ENCODE measurements at regions not wholly inside any gene's neighbourhood (a gene's known extent, or its start where the extent isn't known, plus 50 kb on each side); places are given as distances from the start of the nearest gene placed in this dataset.

DNA sequence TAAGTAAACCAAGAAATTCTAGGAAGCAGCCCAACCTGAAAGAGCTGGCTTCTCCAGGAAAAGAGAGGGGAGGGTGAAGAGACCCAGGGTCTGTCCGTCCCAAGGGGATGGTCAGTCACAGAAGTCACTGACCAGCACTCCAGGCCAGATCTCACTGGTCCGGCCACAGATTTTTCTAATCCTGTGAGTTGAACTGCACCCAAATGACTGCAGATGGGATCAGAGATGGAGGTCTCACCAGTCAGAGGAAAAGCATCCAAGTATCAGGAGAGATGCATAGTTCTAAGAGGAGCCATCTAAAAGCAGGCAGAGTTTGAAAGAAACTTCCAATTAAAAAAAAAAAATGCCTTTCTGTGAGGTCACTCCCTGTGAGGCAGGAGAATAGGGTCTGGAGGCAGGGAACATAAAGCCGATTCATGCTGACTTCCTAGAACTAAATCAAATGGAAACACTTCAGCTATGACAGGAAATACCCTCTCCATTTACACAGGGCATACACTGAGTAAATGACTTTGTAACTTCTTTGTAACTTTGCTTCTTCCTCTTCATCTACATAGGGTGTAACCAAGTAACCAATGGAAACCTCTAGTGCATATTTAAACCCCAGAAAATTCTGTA is 144.5 kb downstream of the CCDC34 start:
- peaks cover 40% of the 10 kb centered on the region for H3K4me1 ChIP-seq
- H3K27ac ChIP-seq, result peak overlapping the region; percentile 75
- H3K36me3 ChIP-seq (ENCODE audit: insufficient read depth in 1 of 2, low read depth in 1 of 2), result no peaks in the 10 kb centered on the region
- H3K4me3 ChIP-seq, result peak overlapping the region; percentile 17
- TF ChIP-seq, protein P1, sequence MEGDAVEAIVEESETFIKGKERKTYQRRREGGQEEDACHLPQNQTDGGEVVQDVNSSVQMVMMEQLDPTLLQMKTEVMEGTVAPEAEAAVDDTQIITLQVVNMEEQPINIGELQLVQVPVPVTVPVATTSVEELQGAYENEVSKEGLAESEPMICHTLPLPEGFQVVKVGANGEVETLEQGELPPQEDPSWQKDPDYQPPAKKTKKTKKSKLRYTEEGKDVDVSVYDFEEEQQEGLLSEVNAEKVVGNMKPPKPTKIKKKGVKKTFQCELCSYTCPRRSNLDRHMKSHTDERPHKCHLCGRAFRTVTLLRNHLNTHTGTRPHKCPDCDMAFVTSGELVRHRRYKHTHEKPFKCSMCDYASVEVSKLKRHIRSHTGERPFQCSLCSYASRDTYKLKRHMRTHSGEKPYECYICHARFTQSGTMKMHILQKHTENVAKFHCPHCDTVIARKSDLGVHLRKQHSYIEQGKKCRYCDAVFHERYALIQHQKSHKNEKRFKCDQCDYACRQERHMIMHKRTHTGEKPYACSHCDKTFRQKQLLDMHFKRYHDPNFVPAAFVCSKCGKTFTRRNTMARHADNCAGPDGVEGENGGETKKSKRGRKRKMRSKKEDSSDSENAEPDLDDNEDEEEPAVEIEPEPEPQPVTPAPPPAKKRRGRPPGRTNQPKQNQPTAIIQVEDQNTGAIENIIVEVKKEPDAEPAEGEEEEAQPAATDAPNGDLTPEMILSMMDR (IDR thresholded peaks at IDR 0.05), result no peak
- intact Hi-C loops (cut with DNase I), result no loop called here
- H3K9me3 ChIP-seq, result no peaks in the 10 kb centered on the region
- 8 to 23% (median 22%) methylated on average over 3 of the region's 3 CpGs for WGBS, 3 donors
- H3K27me3 ChIP-seq (ENCODE audit: insufficient read depth in 3 of 3, low read length in 2 of 3), result no peaks in the 10 kb centered on the region
- peak in 3 of 4 donors; percentile 18 to 44 (median 38) for ATAC-seq
- DNase-seq, result no peak

DNA sequence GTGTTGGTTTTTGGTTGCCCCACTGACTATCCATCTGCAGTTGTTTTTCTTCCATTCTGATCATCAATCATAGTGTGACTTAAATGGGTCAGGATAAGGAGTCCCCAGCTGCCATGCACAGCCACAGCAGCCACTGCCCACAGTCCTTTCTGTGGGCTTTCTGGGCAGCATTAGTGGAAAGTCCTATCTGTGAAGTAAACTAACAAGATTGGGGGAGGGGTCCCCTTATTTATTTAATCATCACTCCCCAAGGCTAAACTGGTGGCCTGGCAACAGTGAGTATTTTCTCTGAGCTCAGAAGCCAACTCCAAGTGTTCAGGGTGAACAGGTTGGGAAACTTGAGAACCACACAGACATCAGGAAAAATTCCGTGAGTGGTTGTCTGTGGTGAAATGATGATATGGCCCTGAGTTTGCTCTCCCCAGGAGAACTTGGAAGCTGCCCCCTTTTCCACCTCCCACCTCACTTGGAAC is 145.0 kb downstream of the CCDC34 start:
- WGBS, 3 donors, result 17 to 30% (median 19%) methylated on average over 1 of the region's 1 CpG
- ATAC-seq (peak; percentile 80 to 84 (median 82)), DNase-seq (no peak)
- no peaks in the 10 kb centered on the region for H3K36me3 ChIP-seq (ENCODE audit: insufficient read depth in 1 of 2, low read depth in 1 of 2)
- H3K4me3 ChIP-seq, result peak overlapping the region; percentile 17
- H3K27me3 ChIP-seq (ENCODE audit: insufficient read depth in 3 of 3, low read length in 2 of 3), result no peaks in the 10 kb centered on the region
- peak overlapping the region; percentile 75 for H3K27ac ChIP-seq
- TF ChIP-seq, protein P1 (IDR thresholded peaks at IDR 0.05), result no peak
- no peaks in the 10 kb centered on the region for H3K9me3 ChIP-seq
- intact Hi-C loops (cut with DNase I), result no loop called here
- peaks cover 46% of the 10 kb centered on the region for H3K4me1 ChIP-seq

DNA sequence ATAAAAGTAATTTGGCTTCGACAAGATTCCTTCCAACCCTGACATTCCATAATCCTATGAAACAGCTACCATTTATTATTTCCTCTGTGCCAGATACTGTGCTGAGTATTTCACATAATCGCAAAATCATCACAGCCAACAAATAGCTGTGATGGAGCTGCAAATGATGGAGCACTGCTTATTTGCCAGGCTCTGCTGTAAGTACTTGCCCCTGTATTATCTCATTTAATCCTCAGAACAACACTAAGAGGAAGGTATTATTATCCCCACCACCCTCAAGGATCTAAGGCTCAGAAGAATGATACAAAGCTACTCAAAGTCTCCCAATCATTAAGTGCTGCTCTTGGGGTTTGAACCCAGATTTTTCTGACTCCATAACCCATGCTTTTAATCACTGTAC is 145.5 kb downstream of the CCDC34 start:
- DNase-seq, result no peak
- WGBS, 3 donors, result 42 to 68% (median 48%) methylated on average over 2 of the region's 2 CpGs
- Histone ChIP-seq H3K4me3 (no peak overlapping the region), H3K9me3 (no peaks in the 10 kb centered on the region), H3K27me3 (ENCODE audit: insufficient read depth in 3 of 3, low read length in 2 of 3) (no peaks in the 10 kb centered on the region), H3K4me1 (peaks cover 46% of the 10 kb centered on the region), H3K36me3 (ENCODE audit: insufficient read depth in 1 of 2, low read depth in 1 of 2) (no peaks in the 10 kb centered on the region), H3K27ac (peak overlapping the region; percentile 75)
- ATAC-seq, result no peak
- intact Hi-C loops (cut with DNase I), result no loop called here
- TF ChIP-seq, protein P1 (IDR thresholded peaks at IDR 0.05), result no peak

DNA sequence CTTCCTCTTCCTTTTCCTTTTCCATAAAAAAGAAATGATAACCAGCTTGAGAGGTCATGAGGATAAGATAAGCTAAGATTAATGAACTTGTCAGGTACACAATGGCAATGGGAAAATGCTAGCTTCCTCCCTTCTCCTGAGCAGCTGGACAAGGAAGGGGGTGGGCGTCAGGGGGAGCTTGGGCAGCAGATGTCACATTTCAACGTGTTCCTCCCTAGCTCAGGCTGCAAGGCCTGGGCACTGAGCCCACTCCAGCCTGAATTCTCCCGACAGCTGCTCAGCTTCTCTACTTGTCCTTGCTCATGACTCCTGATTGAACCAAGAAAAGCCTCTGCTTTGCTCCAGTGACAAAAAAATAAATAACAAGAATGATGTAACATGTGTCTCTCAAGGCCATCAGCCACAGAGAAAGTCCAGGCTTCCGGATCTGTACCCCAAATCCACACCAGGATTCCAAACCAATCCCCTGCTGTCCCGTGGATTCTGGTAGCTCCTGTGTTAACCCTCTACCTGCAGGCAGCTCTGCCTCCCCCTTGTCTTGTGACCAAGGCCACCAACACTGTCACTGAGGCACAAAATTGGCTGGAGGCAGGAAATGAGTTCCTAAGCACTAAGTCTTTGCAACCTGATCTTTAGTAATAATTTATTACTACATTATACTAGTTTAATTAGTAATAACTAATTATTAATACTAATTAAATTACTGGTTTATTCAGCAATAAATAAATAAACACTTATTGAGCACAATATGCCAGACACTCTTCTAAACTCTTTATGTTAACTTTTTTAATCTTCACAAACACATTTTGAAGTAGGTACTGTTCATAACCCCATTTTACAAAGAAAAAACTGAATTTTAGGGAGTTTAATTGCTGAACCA is 146.5 kb downstream of the CCDC34 start:
- intact Hi-C loops (cut with DNase I), result no loop called here
- Histone ChIP-seq H3K4me3 (no peak overlapping the region), H3K27ac (peak overlapping the region; percentile 75), H3K36me3 (ENCODE audit: insufficient read depth in 1 of 2, low read depth in 1 of 2) (no peaks in the 10 kb centered on the region), H3K4me1 (peaks cover 46% of the 10 kb centered on the region), H3K9me3 (no peaks in the 10 kb centered on the region), H3K27me3 (ENCODE audit: insufficient read depth in 3 of 3, low read length in 2 of 3) (no peaks in the 10 kb centered on the region)
- peak; percentile 65 to 86 for DNase-seq
- ATAC-seq, result peak; percentile 69 to 84 (median 74)
- 2 to 5% (median 3%) methylated on average over 5 of the region's 5 CpGs for WGBS, 3 donors
- TF ChIP-seq, protein P1 (IDR thresholded peaks at IDR 0.05), result no peak
